ENCODE measurements at regions not wholly inside any gene's neighbourhood (a gene's known extent, or its start where the extent isn't known, plus 50 kb on each side); places are given as distances from the start of the nearest gene placed in this dataset.

DNA sequence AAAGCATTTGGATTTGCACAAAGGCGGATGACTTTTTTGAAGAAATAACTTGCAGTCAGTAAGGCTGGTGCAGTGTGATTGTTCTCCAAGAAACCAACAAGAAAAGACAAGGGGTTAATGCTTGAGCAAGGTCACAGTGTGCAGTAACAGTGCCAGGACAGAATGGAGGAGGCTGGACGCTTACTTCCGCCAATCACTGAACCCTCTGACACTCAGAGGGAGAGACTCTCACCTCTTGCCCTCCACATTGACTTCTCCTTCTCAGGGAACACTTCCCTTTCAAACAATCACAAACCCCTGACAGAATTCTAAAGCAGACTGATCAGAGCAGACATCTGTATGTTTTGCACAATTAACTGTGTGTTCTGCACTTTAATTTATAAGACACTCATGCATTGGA, 228.4 kb downstream of the BLID start:
- H3K36me3 ChIP-seq (ENCODE audit: low read depth): no peaks in the 10 kb centered on the region
- H3K4me3 ChIP-seq (ENCODE audit: severe bottlenecking): no peak overlapping the region
- H3K4me1 ChIP-seq (ENCODE audit: insufficient read depth, poor library complexity, severe bottlenecking): peaks cover 28% of the 10 kb centered on the region
- ATAC-seq (ENCODE audit: low read depth) (no peak), DNase-seq (ENCODE audit: low spot score) (no peak)
- H3K27ac ChIP-seq (ENCODE audit: poor library complexity, severe bottlenecking): no peak overlapping the region
- H3K27me3 ChIP-seq (ENCODE audit: insufficient read depth, poor library complexity, severe bottlenecking): no peaks in the 10 kb centered on the region
- no peaks in the 10 kb centered on the region for H3K9me3 ChIP-seq (ENCODE audit: severe bottlenecking)
- TF ChIP-seq, protein P1, sequence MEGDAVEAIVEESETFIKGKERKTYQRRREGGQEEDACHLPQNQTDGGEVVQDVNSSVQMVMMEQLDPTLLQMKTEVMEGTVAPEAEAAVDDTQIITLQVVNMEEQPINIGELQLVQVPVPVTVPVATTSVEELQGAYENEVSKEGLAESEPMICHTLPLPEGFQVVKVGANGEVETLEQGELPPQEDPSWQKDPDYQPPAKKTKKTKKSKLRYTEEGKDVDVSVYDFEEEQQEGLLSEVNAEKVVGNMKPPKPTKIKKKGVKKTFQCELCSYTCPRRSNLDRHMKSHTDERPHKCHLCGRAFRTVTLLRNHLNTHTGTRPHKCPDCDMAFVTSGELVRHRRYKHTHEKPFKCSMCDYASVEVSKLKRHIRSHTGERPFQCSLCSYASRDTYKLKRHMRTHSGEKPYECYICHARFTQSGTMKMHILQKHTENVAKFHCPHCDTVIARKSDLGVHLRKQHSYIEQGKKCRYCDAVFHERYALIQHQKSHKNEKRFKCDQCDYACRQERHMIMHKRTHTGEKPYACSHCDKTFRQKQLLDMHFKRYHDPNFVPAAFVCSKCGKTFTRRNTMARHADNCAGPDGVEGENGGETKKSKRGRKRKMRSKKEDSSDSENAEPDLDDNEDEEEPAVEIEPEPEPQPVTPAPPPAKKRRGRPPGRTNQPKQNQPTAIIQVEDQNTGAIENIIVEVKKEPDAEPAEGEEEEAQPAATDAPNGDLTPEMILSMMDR (IDR thresholded peaks at IDR 0.05; ENCODE audit: poor library complexity, severe bottlenecking): no peak

DNA sequence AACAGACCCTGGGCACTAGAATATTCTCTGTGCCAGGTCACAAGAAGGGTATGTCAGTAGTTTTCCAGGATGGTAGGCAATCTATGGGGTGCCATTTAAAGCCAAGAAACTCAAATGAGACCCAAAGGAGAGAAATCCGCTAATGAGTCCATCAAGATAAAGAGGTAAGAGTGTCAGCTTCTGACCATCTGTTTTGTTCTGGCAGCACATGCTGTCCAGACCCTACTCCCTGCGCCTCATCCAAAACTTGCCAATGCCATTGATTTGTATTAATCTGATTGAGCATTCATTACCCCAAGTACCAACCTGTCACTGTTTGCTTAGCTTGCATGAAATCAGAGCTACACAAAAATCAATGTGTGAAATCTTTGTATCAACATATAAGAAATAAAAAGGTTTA, 229.0 kb downstream of the BLID start:
- TF ChIP-seq, protein P1 (IDR thresholded peaks at IDR 0.05; ENCODE audit: poor library complexity, severe bottlenecking): no peak
- ATAC-seq (ENCODE audit: low read depth): no peak
- H3K36me3 ChIP-seq (ENCODE audit: low read depth): no peaks in the 10 kb centered on the region

DNA sequence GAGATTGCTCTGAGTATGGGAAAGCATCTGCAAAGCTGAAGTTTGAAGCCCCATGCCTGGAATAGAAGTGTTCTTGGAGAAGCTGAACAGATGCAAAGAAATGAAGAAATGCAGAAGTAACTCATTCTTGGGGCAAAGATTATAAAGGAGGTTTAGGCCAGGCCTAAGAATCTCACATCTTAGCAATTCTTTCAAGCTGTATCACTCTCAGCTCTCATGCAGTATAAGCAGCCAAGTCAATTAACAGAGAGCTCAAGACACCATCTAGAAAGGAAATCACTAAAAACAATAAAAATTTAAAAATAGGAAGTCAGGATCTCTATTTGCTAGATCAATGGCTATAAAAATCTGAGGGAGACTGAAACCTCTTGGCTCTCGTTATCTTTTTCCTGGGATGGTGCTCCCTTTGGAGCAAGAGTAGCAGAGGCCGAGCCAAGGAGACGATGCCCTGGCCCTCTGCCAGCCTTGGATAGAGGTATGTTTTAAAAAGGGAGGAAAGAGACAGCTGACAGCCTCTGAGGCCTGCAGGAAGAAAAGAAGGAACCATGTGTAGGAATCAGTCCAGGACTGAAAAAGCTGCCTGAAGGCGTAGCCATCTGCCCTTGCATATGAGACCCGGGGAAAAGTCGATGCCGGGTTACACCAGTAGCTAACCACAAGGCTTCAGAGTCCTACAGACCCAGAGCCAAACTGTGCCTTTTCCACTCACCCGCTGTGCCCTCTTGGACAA, 229.8 kb downstream of the BLID start:
- TF ChIP-seq, protein P1 (IDR thresholded peaks at IDR 0.05; ENCODE audit: poor library complexity, severe bottlenecking): no peak
- H3K4me3 ChIP-seq (ENCODE audit: severe bottlenecking): no peak overlapping the region
- ATAC-seq (ENCODE audit: low read depth): no peak
- H3K4me1 ChIP-seq (ENCODE audit: insufficient read depth, poor library complexity, severe bottlenecking): peaks cover 15% of the 10 kb centered on the region
- no peaks in the 10 kb centered on the region for H3K27me3 ChIP-seq (ENCODE audit: insufficient read depth, poor library complexity, severe bottlenecking)
- no peak overlapping the region for H3K27ac ChIP-seq (ENCODE audit: poor library complexity, severe bottlenecking)
- H3K36me3 ChIP-seq (ENCODE audit: low read depth): no peaks in the 10 kb centered on the region
- no peaks in the 10 kb centered on the region for H3K9me3 ChIP-seq (ENCODE audit: severe bottlenecking)
- DNase-seq (ENCODE audit: low spot score): no peak

More for the DNA sequence above, 229.0 kb downstream of the BLID start:
- Histone ChIP-seq H3K4me3 (ENCODE audit: severe bottlenecking) (no peak overlapping the region), H3K9me3 (ENCODE audit: severe bottlenecking) (no peaks in the 10 kb centered on the region), H3K4me1 (ENCODE audit: insufficient read depth, poor library complexity, severe bottlenecking) (peaks cover 24% of the 10 kb centered on the region), H3K27ac (ENCODE audit: poor library complexity, severe bottlenecking) (no peak overlapping the region), H3K27me3 (ENCODE audit: insufficient read depth, poor library complexity, severe bottlenecking) (no peaks in the 10 kb centered on the region)
- DNase-seq (ENCODE audit: low spot score): no peak

DNA sequence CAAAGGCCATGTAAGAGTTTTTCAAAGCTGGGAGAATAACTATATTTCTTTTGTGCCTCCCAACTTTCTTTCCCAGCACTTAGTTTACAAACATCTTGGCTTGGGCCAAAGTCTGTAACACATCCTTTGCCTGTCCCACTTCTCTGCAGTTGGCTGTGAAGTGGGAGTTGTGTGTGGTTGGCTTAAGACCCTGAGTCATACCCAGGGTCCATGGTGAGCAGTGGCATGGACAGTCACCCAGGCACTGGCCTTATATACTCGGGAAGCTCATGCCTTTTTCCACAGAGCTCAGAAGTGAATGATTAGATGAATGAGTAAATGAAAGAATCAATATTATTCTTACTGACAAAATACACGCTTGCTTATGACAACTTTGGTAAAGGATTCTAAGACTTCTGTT, 231.4 kb downstream of the BLID start:
- Histone ChIP-seq H3K4me3 (ENCODE audit: severe bottlenecking) (no peak overlapping the region), H3K36me3 (ENCODE audit: low read depth) (no peaks in the 10 kb centered on the region), H3K9me3 (ENCODE audit: severe bottlenecking) (no peaks in the 10 kb centered on the region), H3K27me3 (ENCODE audit: insufficient read depth, poor library complexity, severe bottlenecking) (no peaks in the 10 kb centered on the region), H3K4me1 (ENCODE audit: insufficient read depth, poor library complexity, severe bottlenecking) (no peaks in the 10 kb centered on the region), H3K27ac (ENCODE audit: poor library complexity, severe bottlenecking) (no peak overlapping the region)
- ATAC-seq (ENCODE audit: low read depth): no peak
- DNase-seq (ENCODE audit: low spot score): no peak
- TF ChIP-seq, protein P1 (IDR thresholded peaks at IDR 0.05; ENCODE audit: poor library complexity, severe bottlenecking): no peak

DNA sequence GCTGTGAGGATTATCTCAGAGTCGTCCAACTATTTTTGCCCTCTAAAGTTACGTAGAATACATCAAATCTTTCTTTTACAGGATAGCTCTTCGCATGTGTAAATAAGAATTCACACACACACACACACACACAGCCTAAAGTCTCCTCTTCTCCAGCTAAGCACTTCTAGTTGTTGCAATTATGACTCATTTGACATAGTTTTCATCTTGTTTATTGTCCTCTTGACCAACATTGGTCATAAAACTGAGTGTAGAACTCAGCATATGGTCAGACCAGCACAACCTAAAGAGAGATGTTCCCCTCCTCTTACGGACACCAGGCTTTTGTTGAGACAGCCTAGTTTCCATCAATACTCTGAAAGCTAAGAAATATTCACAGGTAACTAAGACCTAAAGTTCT, 234.2 kb downstream of the BLID start:
- Histone ChIP-seq H3K4me1 (ENCODE audit: insufficient read depth, poor library complexity, severe bottlenecking) (no peaks in the 10 kb centered on the region), H3K4me3 (ENCODE audit: severe bottlenecking) (no peak overlapping the region), H3K36me3 (ENCODE audit: low read depth) (no peaks in the 10 kb centered on the region), H3K27me3 (ENCODE audit: insufficient read depth, poor library complexity, severe bottlenecking) (no peaks in the 10 kb centered on the region), H3K9me3 (ENCODE audit: severe bottlenecking) (no peaks in the 10 kb centered on the region), H3K27ac (ENCODE audit: poor library complexity, severe bottlenecking) (no peak overlapping the region)
- DNase-seq (ENCODE audit: low spot score) (no peak), ATAC-seq (ENCODE audit: low read depth) (peak; percentile 64; the same call in 2 of the 3 replicates)
- TF ChIP-seq, protein P1 (IDR thresholded peaks at IDR 0.05; ENCODE audit: poor library complexity, severe bottlenecking): no peak

Data from RWPE2 (cell line).